Spleen (tissue), 11 donors: ENCODE measurements at regions not wholly inside any gene's neighbourhood (a gene's known extent, or its start where the extent isn't known, plus 50 kb on each side); places are given as distances from the start of the nearest gene placed in this dataset.

ENCODE experiments used
- DNase-seq: peaks from one replicate; pipeline ENCODE4 v3.0.0-alpha.2; 2020
- H3K27ac ChIP-seq, 8 donors: fragments of 200-600 bp; sonication (generic) in 7 of 8; 1 replicate in 4 of 8; 2 replicates in 4 of 8; pipeline versions ENCODE4 v1.5.0 to v1.8.0; 2016 to 2021; ENCODE audit warnings: inconsistent platforms in 4 of 8, mild to moderate bottlenecking in 4 of 8, moderate library complexity in 1 of 8
- H3K27me3 ChIP-seq, 7 donors: fragments of 200-600 bp; sonication (generic) in 6 of 7; replicated peaks in 1 of 7; 1 replicate in 4 of 7; 2 replicates in 3 of 7; pipeline versions ENCODE4 v1.5.0 to v1.8.0; 2016 to 2021; ENCODE audit warnings: inconsistent platforms in 3 of 7, mild to moderate bottlenecking in 1 of 7
- H3K36me3 ChIP-seq, 6 donors: fragments of 200-600 bp; sonication (generic) in 5 of 6; 1 replicate in 4 of 6; 2 replicates in 2 of 6; pipeline versions ENCODE4 v1.5.0 to v1.8.0; 2016 to 2021; ENCODE audit warnings: inconsistent platforms in 2 of 6
- H3K4me1 ChIP-seq, 6 donors: fragments of 200-600 bp; sonication (generic) in 5 of 6; 1 replicate in 3 of 6; 2 replicates in 3 of 6; pipeline versions ENCODE4 v1.5.0 to v1.8.0; 2016 to 2021; ENCODE audit warnings: inconsistent platforms in 3 of 6
- H3K4me3 ChIP-seq, 8 donors: fragments of 200-600 bp; sonication (generic) in 7 of 8; 1 replicate in 4 of 8; 2 replicates in 4 of 8; pipeline versions ENCODE4 v1.5.0 to v1.8.0; 2016 to 2021; ENCODE audit warnings: inconsistent platforms in 4 of 8, mild to moderate bottlenecking in 4 of 8, moderate library complexity in 2 of 8
- H3K9me3 ChIP-seq, 8 donors: fragments of 200-600 bp; sonication (generic) in 7 of 8; 1 replicate in 4 of 8; 2 replicates in 4 of 8; pipeline versions ENCODE4 v1.5.0 to v1.8.0; 2016 to 2021; ENCODE audit warnings: inconsistent platforms in 4 of 8
- POLR2A ChIP-seq, 3 donors: fragments of 450-650 bp; IDR thresholded peaks; one replicate each; pipeline ENCODE4 v1.5.1; 2017; ENCODE audit warnings: antibody characterized with exemption in 3 of 3, mild to moderate bottlenecking in 1 of 3
- POLR2AphosphoS5 ChIP-seq, 3 donors: sonication (generic); formaldehyde crosslinking; IDR thresholded peaks; one replicate each; pipeline ENCODE4 v1.5.1; 2017; ENCODE audit warnings: antibody characterized with exemption in 3 of 3
- WGBS, 5 donors: extraction: QIAGEN DNeasy Blood & Tissue Kit in 3 of 5; methylation state at CpG; one replicate each; pipeline versions ENCODE4 v1.1.5 to v1.1.7; 2013 to 2018; 5-methylcytosine and 5-hydroxymethylcytosine counted together
- intact Hi-C: fragments of 100-400 bp; cut with DNase I; formaldehyde crosslinking; loops from one replicate; pipeline ENCODE4 v1.15.0; 2023; ENCODE audit warnings: low total_unique reads
- TF ChIP-seq, protein P1 (sequence below), 11 experiments: fragments of 200-600 bp in 7 of 11; fragments of 450-650 bp in 4 of 11; sonication (generic) in 4 of 11; IDR thresholded peaks in 8 of 11; conservative IDR thresholded peaks in 3 of 11; 1 replicate in 7 of 11; 2 replicates in 4 of 11; pipeline versions ENCODE4 v1.4.0 to v1.8.0; 2016 to 2021; ENCODE audit warnings: antibody characterized with exemption in 11 of 11, inconsistent platforms in 4 of 11, mild to moderate bottlenecking in 1 of 11
- donor health status: healthy with polysubstance abuse.
- donor health status: DM: no; HTN: no; CAD: no; lungs with moderate emphysema.
- donor health status: DM: no; HTN: no; CAD: no.
- donor health status: Bipolar disorder and iron deficiency.
- donor health status: healthy.
- donor health status: DM: no; HTN: no; CAD: no.
- donor health status: DM: yes; HTN: yes; CAD: no.

DNA sequence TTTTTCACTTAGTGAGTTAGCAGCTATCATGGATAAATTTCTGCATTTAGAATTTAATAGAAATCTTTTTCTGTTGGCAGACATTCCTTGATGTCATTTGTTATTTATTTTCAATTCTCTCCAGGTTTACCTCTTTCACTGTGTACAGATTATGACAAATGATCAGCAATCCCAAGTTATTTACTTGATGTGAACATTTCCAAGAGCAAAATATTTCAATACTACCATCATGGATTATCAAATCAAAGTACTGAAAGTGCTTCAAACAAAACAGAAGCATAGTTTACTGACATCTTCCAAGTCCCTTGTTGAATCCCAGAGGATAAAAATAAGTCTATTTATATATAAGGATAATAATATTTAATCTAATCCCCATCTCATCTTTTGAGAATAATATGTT is 852.2 kb upstream of the CITED2 start:
- Histone ChIP-seq H3K36me3 (no peaks in the 10 kb centered on the region), H3K9me3 (peaks cover 0 to 10% (median 0%) of the 10 kb centered on the region in 8 donors), H3K27ac (peak overlapping the region in 5 of 8 donors; percentile 6 to 65 (median 58)), H3K4me3 (no peak overlapping the region), H3K27me3 (no peaks in the 10 kb centered on the region), H3K4me1 (peaks cover 0 to 6% (median 0%) of the 10 kb centered on the region in 6 donors)
- DNase-seq = no peak
- TF ChIP-seq POLR2A (IDR thresholded peaks at IDR 0.05) (no peak), POLR2AphosphoS5 (IDR thresholded peaks at IDR 0.05) (no peak)
- TF ChIP-seq, protein P1, sequence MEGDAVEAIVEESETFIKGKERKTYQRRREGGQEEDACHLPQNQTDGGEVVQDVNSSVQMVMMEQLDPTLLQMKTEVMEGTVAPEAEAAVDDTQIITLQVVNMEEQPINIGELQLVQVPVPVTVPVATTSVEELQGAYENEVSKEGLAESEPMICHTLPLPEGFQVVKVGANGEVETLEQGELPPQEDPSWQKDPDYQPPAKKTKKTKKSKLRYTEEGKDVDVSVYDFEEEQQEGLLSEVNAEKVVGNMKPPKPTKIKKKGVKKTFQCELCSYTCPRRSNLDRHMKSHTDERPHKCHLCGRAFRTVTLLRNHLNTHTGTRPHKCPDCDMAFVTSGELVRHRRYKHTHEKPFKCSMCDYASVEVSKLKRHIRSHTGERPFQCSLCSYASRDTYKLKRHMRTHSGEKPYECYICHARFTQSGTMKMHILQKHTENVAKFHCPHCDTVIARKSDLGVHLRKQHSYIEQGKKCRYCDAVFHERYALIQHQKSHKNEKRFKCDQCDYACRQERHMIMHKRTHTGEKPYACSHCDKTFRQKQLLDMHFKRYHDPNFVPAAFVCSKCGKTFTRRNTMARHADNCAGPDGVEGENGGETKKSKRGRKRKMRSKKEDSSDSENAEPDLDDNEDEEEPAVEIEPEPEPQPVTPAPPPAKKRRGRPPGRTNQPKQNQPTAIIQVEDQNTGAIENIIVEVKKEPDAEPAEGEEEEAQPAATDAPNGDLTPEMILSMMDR (IDR thresholded peaks at IDR 0.05 in 8 of 11, conservative IDR thresholded peaks at IDR 0.05 in 3 of 11) = no peak
- intact Hi-C loops = no loop called here

DNA sequence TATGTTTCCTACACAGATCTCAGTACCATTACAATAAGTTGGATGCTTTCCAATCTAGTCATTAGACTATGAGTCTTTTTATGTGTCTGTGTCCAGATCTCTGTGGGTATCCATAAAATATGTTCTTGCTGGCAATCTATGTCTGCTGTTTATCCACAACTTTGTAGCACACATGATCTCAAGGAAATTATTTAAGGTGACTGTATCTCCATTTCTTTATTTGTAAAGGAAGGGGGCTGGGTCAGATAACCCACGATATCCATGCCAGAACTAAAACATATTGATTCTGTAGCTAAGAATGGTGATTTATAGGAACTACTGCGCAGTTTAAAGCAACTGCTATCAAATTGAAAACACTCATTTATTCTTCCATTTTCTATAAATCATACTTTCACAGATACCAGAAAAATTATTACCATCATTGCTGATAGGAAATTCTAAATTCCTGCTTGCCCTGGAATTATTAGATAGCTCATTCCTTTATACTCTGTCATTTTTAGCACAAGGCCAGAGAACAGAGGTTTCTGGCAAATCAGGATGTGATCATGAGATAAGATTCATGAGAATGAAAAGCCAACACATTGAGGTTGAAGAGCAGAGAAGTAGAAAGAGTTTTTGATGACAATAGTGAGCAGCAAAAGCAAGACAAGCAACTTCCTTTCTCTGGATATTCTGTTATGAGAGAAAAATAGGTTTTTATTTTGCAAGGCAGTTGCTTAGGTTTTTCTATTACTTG is 851.4 kb upstream of the CITED2 start:
- H3K4me1 ChIP-seq = peaks cover 0 to 6% (median 0%) of the 10 kb centered on the region in 6 donors
- H3K36me3 ChIP-seq = no peaks in the 10 kb centered on the region
- H3K9me3 ChIP-seq = peaks cover 0 to 2% (median 0%) of the 10 kb centered on the region in 8 donors
- peak overlapping the region in 7 of 8 donors; percentile 4 to 70 (median 58) for H3K27ac ChIP-seq
- DNase-seq = no peak
- TF ChIP-seq POLR2A (IDR thresholded peaks at IDR 0.05) (no peak), POLR2AphosphoS5 (IDR thresholded peaks at IDR 0.05) (no peak)
- TF ChIP-seq, protein P1 (IDR thresholded peaks at IDR 0.05 in 8 of 11, conservative IDR thresholded peaks at IDR 0.05 in 3 of 11) = no peak
- 33 to 56% (median 50%) methylated on average over 2 of the region's 2 CpGs for WGBS, 5 donors
- intact Hi-C loops = no loop called here
- no peak overlapping the region for H3K4me3 ChIP-seq
- H3K27me3 ChIP-seq = no peaks in the 10 kb centered on the region

- Histone ChIP-seq H3K27me3 (no peaks in the 10 kb centered on the region), H3K4me3 (no peak overlapping the region), H3K4me1 (no peaks in the 10 kb centered on the region), H3K9me3 (peaks cover 3 to 46% (median 33%) of the 10 kb centered on the region in 8 donors), H3K36me3 (no peaks in the 10 kb centered on the region), H3K27ac (no peak overlapping the region)
- TF ChIP-seq, protein P1 (IDR thresholded peaks at IDR 0.05 in 8 of 11, conservative IDR thresholded peaks at IDR 0.05 in 3 of 11) = no peak
- TF ChIP-seq POLR2A (IDR thresholded peaks at IDR 0.05) = no peak
- TF ChIP-seq POLR2AphosphoS5 (IDR thresholded peaks at IDR 0.05) = no peak
- intact Hi-C loops = no loop called here
- no peak for DNase-seq
Observed at GRCh38 chr6:140217283-140217682, 842.8 kb upstream of the CITED2 start.

- Histone ChIP-seq H3K9me3 (no peaks in the 10 kb centered on the region), H3K27me3 (no peaks in the 10 kb centered on the region), H3K36me3 (no peaks in the 10 kb centered on the region), H3K27ac (no peak overlapping the region), H3K4me3 (no peak overlapping the region), H3K4me1 (no peaks in the 10 kb centered on the region)
- intact Hi-C loops = no loop called here
- DNase-seq = no peak
- 85 to 96% (median 93%) methylated on average over 1 of the region's 1 CpG for WGBS, 5 donors
- no peak for TF ChIP-seq POLR2AphosphoS5 (IDR thresholded peaks at IDR 0.05)
- TF ChIP-seq, protein P1 (IDR thresholded peaks at IDR 0.05 in 8 of 11, conservative IDR thresholded peaks at IDR 0.05 in 3 of 11) = no peak
- TF ChIP-seq POLR2A (IDR thresholded peaks at IDR 0.05) = no peak
Observed at GRCh38 chr6:140209775-140210174, 835.3 kb upstream of the CITED2 start.
